OCI-LY1 (cell line): ENCODE measurements at regions not wholly inside any gene's neighbourhood (a gene's known extent, or its start where the extent isn't known, plus 50 kb on each side); places are given as distances from the start of the nearest gene placed in this dataset.

Experiments used
- EZH2 ChIP-seq: fragments of 200-600 bp; sonication (generic), shearing (Covaris generic); IDR thresholded peaks from 2 replicates; pipeline ENCODE4 v1.8.0; 2017; ENCODE audit warnings: borderline replicate concordance, mixed run types, mild to moderate bottlenecking, antibody characterized with exemption, low read length, moderate library complexity, mixed read lengths
- TF ChIP-seq, protein P1 (sequence below): fragments of 200-600 bp; sonication (generic), shearing (Covaris generic); IDR thresholded peaks from 2 replicates; pipeline ENCODE4 v1.5.1; 2017; ENCODE audit warnings: mild to moderate bottlenecking, antibody characterized with exemption, low read length, moderate library complexity, mixed read lengths

DNA sequence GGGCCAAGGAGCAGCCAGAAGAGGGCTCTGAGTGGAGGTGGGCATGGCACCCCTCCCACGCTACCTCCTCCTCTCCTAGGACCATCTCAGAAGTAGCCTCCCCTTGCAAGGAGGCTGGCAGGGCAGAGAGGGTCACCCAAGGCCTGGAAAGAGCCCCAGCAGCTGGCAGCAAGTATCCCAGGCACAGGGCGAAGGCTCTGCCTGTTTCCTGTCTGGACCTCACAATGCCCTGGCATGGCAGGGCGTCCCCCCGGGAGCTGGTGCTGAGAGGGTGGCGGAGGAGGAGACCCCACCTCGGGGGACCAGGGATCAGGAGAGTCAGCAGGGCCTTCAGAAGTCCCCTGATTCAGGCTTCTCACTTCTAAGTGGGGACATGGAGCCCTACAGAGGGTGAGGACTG lies 66.2 kb upstream of the TAF1B start:
- no peak for TF ChIP-seq EZH2
- TF ChIP-seq, protein P1, sequence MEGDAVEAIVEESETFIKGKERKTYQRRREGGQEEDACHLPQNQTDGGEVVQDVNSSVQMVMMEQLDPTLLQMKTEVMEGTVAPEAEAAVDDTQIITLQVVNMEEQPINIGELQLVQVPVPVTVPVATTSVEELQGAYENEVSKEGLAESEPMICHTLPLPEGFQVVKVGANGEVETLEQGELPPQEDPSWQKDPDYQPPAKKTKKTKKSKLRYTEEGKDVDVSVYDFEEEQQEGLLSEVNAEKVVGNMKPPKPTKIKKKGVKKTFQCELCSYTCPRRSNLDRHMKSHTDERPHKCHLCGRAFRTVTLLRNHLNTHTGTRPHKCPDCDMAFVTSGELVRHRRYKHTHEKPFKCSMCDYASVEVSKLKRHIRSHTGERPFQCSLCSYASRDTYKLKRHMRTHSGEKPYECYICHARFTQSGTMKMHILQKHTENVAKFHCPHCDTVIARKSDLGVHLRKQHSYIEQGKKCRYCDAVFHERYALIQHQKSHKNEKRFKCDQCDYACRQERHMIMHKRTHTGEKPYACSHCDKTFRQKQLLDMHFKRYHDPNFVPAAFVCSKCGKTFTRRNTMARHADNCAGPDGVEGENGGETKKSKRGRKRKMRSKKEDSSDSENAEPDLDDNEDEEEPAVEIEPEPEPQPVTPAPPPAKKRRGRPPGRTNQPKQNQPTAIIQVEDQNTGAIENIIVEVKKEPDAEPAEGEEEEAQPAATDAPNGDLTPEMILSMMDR = no peak
